GM23248 (cell line): ENCODE measurements at regions not wholly inside any gene's neighbourhood (a gene's known extent, or its start where the extent isn't known, plus 50 kb on each side); places are given as distances from the start of the nearest gene placed in this dataset.

ENCODE experiments used
- DNase-seq: peaks from one replicate; pipeline ENCODE4 v3.0.0-alpha.2; 2015
- H2AFZ ChIP-seq: fragments of 200-600 bp; sonication (generic); 2 replicates; pipeline ENCODE4 v1.6.1; 2016; ENCODE audit warnings: antibody characterized with exemption
- H3F3A ChIP-seq: fragments of 200-600 bp; sonication (generic); 2 replicates; pipeline ENCODE4 v1.6.1; 2016; ENCODE audit warnings: mild to moderate bottlenecking, antibody characterized with exemption, mixed run types; ENCODE audit not compliant: insufficient read depth
- H3K27ac ChIP-seq: fragments of 200-600 bp; sonication (generic); 2 replicates; pipeline ENCODE4 v1.5.1; 2016; ENCODE audit warnings: mild to moderate bottlenecking
- H3K27me3 ChIP-seq: fragments of 200-600 bp; sonication (generic); replicated peaks from 2 replicates; pipeline ENCODE4 v1.6.1; 2016; ENCODE audit warnings: mild to moderate bottlenecking; ENCODE audit not compliant: insufficient read depth
- H3K36me3 ChIP-seq: fragments of 200-600 bp; sonication (generic); 2 replicates; pipeline ENCODE4 v1.6.1; 2016; ENCODE audit warnings: low read depth, mild to moderate bottlenecking
- H3K4me1 ChIP-seq: fragments of 200-600 bp; sonication (generic); 2 replicates; pipeline ENCODE4 v1.6.1; 2016; ENCODE audit warnings: mild to moderate bottlenecking; ENCODE audit not compliant: insufficient read depth
- H3K4me2 ChIP-seq: fragments of 200-600 bp; sonication (generic); one replicate; pipeline ENCODE4 v1.6.1; 2016; ENCODE audit warnings: mild to moderate bottlenecking; ENCODE audit not compliant: unreplicated experiment
- H3K4me3 ChIP-seq: fragments of 200-600 bp; sonication (generic); 2 replicates; pipeline ENCODE4 v1.5.1; 2016; ENCODE audit warnings: mild to moderate bottlenecking
- H3K79me2 ChIP-seq: fragments of 200-600 bp; sonication (generic); 2 replicates; pipeline ENCODE4 v1.6.1; 2016; ENCODE audit warnings: mild to moderate bottlenecking; ENCODE audit not compliant: insufficient read depth
- H3K9ac ChIP-seq: fragments of 200-600 bp; sonication (generic); 2 replicates; pipeline ENCODE4 v1.6.1; 2016; ENCODE audit warnings: mild to moderate bottlenecking
- H3K9me2 ChIP-seq: fragments of 200-600 bp; sonication (generic); 2 replicates; pipeline ENCODE4 v1.6.1; 2016; ENCODE audit warnings: mixed run types, mild to moderate bottlenecking, moderate library complexity; ENCODE audit not compliant: insufficient read depth
- H3K9me3 ChIP-seq: fragments of 200-600 bp; sonication (generic); one replicate; pipeline ENCODE4 v1.6.1; 2017; ENCODE audit warnings: low read depth
- H4K20me1 ChIP-seq: fragments of 200-600 bp; sonication (generic); 2 replicates; pipeline ENCODE4 v1.6.0; 2016; ENCODE audit not compliant: insufficient read depth
- EZH2 ChIP-seq: fragments of 200-600 bp; sonication (generic); IDR thresholded peaks from 2 replicates; pipeline ENCODE4 v1.6.1; 2018; ENCODE audit warnings: antibody characterized with exemption, mild to moderate bottlenecking; ENCODE audit not compliant: insufficient read depth, poor library complexity, severe bottlenecking
- EZH2phosphoT487 ChIP-seq: fragments of 200-600 bp; sonication (generic); IDR thresholded peaks from 2 replicates; pipeline ENCODE4 v1.6.1; 2018; ENCODE audit warnings: antibody characterized with exemption, moderate library complexity, mild to moderate bottlenecking, low read depth; ENCODE audit not compliant: insufficient read depth
- WGBS, 2 experiments: methylation state at CpG; one replicate each; pipeline ENCODE4 v1.1.6; 2015 to 2017; ENCODE audit warnings: low lambda C conversion rate in 2 of 2, low coverage in 1 of 2; ENCODE audit errors: missing lambda C conversion rate in 2 of 2; 5-methylcytosine and 5-hydroxymethylcytosine counted together
- in situ Hi-C: fragments of 300-500 bp; cut with MboI; formaldehyde crosslinking; loops from 2 replicates; pipeline ENCODE4 v1.15.0; 2020

DNA sequence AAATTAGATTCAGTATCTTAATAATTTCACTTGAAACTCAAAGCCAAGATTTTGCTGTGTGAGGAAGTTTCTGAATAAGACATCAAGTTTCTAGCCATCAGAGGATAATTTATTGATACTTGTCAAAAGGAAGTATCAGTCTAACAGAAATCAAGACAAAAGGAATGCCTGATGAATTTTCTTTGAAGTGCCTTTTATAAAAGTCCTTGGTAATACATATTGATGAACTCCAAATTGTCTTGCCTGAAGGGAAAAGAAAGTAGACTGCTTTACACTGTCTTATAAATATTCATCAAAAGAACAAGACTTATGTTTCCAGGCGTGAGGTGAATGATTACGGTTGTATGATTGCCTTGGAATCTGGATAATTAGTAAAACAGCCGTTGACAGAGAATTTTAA, 986.0 kb upstream of the MAP3K7 start:
- no peaks in the 10 kb centered on the region for H3K27me3 ChIP-seq
- no peak for DNase-seq

DNA sequence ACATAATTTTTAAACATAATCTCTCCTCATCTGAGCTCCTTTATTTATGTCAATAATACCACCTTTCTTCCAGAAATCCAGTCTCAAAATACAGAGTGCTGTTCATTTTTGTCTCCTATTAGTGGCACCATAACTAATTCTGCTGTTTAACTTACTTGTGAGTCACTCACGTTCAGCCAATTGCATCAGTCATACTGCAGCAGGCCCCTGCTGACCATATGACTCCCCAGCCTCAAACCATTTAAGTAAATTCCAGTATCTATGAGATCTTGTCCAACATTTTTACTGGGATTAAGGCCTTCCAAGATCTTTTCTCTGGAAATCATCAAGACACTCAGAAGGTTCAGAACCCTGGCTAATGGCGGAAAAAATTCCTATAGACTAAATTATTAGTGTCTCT, 982.2 kb upstream of the MAP3K7 start:
- H3K9me2 ChIP-seq: no peaks in the 10 kb centered on the region
- H3K4me1 ChIP-seq: no peaks in the 10 kb centered on the region
- no peaks in the 10 kb centered on the region for H3K27me3 ChIP-seq
- H3F3A ChIP-seq: no peaks in the 10 kb centered on the region
- in situ Hi-C loops: no loop called here
- 3 to 4% methylated on average over 2 of the region's 2 CpGs for WGBS, 2 experiments
- no peaks in the 10 kb centered on the region for H4K20me1 ChIP-seq
- TF ChIP-seq EZH2phosphoT487 (no peak), EZH2 (no peak)
- H3K9ac ChIP-seq: no peak overlapping the region
- no peak for DNase-seq
- no peaks in the 10 kb centered on the region for H3K36me3 ChIP-seq
- no peak overlapping the region for H2AFZ ChIP-seq
- no peak overlapping the region for H3K4me3 ChIP-seq
- H3K79me2 ChIP-seq: no peaks in the 10 kb centered on the region
- no peaks in the 10 kb centered on the region for H3K9me3 ChIP-seq
- no peak overlapping the region for H3K27ac ChIP-seq
- no peak overlapping the region for H3K4me2 ChIP-seq

More for the DNA sequence above, 986.0 kb upstream of the MAP3K7 start:
- no peak overlapping the region for H3K27ac ChIP-seq
- no peaks in the 10 kb centered on the region for H3K9me2 ChIP-seq
- H3K9me3 ChIP-seq: no peaks in the 10 kb centered on the region
- no peaks in the 10 kb centered on the region for H3F3A ChIP-seq
- H3K4me3 ChIP-seq: no peak overlapping the region
- H3K9ac ChIP-seq: no peak overlapping the region
- H2AFZ ChIP-seq: no peak overlapping the region
- no peaks in the 10 kb centered on the region for H4K20me1 ChIP-seq
- in situ Hi-C loops: no loop called here
- H3K36me3 ChIP-seq: no peaks in the 10 kb centered on the region
- no peaks in the 10 kb centered on the region for H3K4me1 ChIP-seq
- H3K4me2 ChIP-seq: no peak overlapping the region
- TF ChIP-seq EZH2: no peak
- no peak for TF ChIP-seq EZH2phosphoT487
- WGBS, 2 experiments: 13 to 18% methylated on average over 3 of the region's 3 CpGs
- H3K79me2 ChIP-seq: no peaks in the 10 kb centered on the region

GRCh38 chr6:91566467-91566866, 979.6 kb upstream of the MAP3K7 start:
- H3K79me2 ChIP-seq: no peaks in the 10 kb centered on the region
- H4K20me1 ChIP-seq: no peaks in the 10 kb centered on the region
- H3K9me3 ChIP-seq: no peaks in the 10 kb centered on the region
- in situ Hi-C loops: no loop called here
- H3K9ac ChIP-seq: no peak overlapping the region
- TF ChIP-seq EZH2 (no peak), EZH2phosphoT487 (no peak)
- H3K4me1 ChIP-seq: no peaks in the 10 kb centered on the region
- no peak overlapping the region for H3K4me3 ChIP-seq
- H3K27me3 ChIP-seq: no peaks in the 10 kb centered on the region
- no peaks in the 10 kb centered on the region for H3F3A ChIP-seq
- no peaks in the 10 kb centered on the region for H3K36me3 ChIP-seq
- no peak overlapping the region for H2AFZ ChIP-seq
- DNase-seq: no peak
- no peaks in the 10 kb centered on the region for H3K9me2 ChIP-seq
- H3K27ac ChIP-seq: no peak overlapping the region
- H3K4me2 ChIP-seq: no peak overlapping the region

DNA sequence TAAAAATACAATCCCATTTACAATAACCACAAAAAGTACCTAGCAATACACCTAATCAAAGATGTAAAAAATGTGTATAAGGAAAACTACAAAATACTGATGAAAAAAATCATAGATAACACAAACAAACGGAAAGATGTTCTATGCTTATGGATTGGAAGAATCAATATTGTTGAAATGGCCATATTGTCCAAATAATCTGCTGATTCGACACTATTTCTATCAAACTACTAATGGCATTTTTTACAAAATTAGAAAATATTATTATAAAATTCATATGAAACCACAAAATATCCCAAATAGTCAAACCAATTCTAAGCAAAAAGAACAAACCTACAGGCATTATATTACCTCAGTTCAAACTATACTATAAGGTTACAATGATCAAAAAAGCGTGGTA, 978.3 kb upstream of the MAP3K7 start:
- no peak for DNase-seq
- H3K79me2 ChIP-seq: no peaks in the 10 kb centered on the region
- no peak overlapping the region for H3K4me3 ChIP-seq
- no peaks in the 10 kb centered on the region for H3K27me3 ChIP-seq
- no peak overlapping the region for H3K27ac ChIP-seq
- no peaks in the 10 kb centered on the region for H3F3A ChIP-seq
- no peaks in the 10 kb centered on the region for H3K9me2 ChIP-seq
- H3K9ac ChIP-seq: no peak overlapping the region
- no peaks in the 10 kb centered on the region for H3K9me3 ChIP-seq
- TF ChIP-seq EZH2 (no peak), EZH2phosphoT487 (no peak)
- 5 to 8% methylated on average over 3 of the region's 3 CpGs for whole genome bisulfite sequencing, 2 experiments
- in situ Hi-C loops: no loop called here
- no peaks in the 10 kb centered on the region for H4K20me1 ChIP-seq
- H3K4me1 ChIP-seq: no peaks in the 10 kb centered on the region
- H3K4me2 ChIP-seq: no peak overlapping the region
- H2AFZ ChIP-seq: no peak overlapping the region
- H3K36me3 ChIP-seq: no peaks in the 10 kb centered on the region

GRCh38 chr6:91562955-91563354, 976.1 kb upstream of the MAP3K7 start:
- no peak overlapping the region for H2AFZ ChIP-seq
- H3K4me2 ChIP-seq: no peak overlapping the region
- no peaks in the 10 kb centered on the region for H3K9me2 ChIP-seq
- H3F3A ChIP-seq: no peaks in the 10 kb centered on the region
- no peaks in the 10 kb centered on the region for H4K20me1 ChIP-seq
- H3K27me3 ChIP-seq: no peaks in the 10 kb centered on the region
- H3K9me3 ChIP-seq: no peaks in the 10 kb centered on the region
- no peak for DNase-seq
- TF ChIP-seq EZH2phosphoT487: no peak
- no peak for TF ChIP-seq EZH2
- H3K9ac ChIP-seq: no peak overlapping the region
- no peaks in the 10 kb centered on the region for H3K4me1 ChIP-seq
- no peaks in the 10 kb centered on the region for H3K79me2 ChIP-seq
- no peaks in the 10 kb centered on the region for H3K36me3 ChIP-seq
- 51 to 53% methylated on average over 3 of the region's 3 CpGs for WGBS, 2 experiments
- no peak overlapping the region for H3K27ac ChIP-seq
- no peak overlapping the region for H3K4me3 ChIP-seq
- in situ Hi-C loops: no loop called here
